Liver (tissue), 3 donors: ENCODE measurements at regions not wholly inside any gene's neighbourhood (a gene's known extent, or its start where the extent isn't known, plus 50 kb on each side); places are given as distances from the start of the nearest gene placed in this dataset.

Experiments used
- CTCF ChIP-seq: fragments of 150-350 bp; IDR thresholded peaks from 2 replicates; pipeline ENCODE4 v1.5.1; 2017; ENCODE audit warnings: improper control_type of control experiment, low read depth, low read length; ENCODE audit not compliant: missing input control
- GABPA ChIP-seq, 2 donors: IDR thresholded peaks in 1 of 2; conservative IDR thresholded peaks in 1 of 2; 2 replicates each; pipeline ENCODE4 v1.6.1; 2016; ENCODE audit warnings: antibody characterized with exemption in 2 of 2, mild to moderate bottlenecking in 1 of 2, moderate library complexity in 1 of 2
- JUND ChIP-seq, 2 donors: IDR thresholded peaks; 2 replicates each; pipeline ENCODE4 v1.6.1; 2016; ENCODE audit warnings: antibody characterized with exemption in 2 of 2
- SP1 ChIP-seq: IDR thresholded peaks from 2 replicates; pipeline ENCODE4 v1.6.1; 2018; ENCODE audit warnings: antibody characterized with exemption, mild to moderate bottlenecking
- TAF1 ChIP-seq: conservative IDR thresholded peaks from 2 replicates; pipeline ENCODE4 v1.6.1; 2016; ENCODE audit warnings: antibody characterized with exemption, mild to moderate bottlenecking
- TF ChIP-seq, protein P1 (sequence below): IDR thresholded peaks from 2 replicates; pipeline ENCODE4 v1.6.1; 2016; ENCODE audit warnings: antibody characterized with exemption
- TF ChIP-seq, protein P2 (sequence below): IDR thresholded peaks from 2 replicates; pipeline ENCODE4 v1.6.1; 2016; ENCODE audit warnings: antibody characterized with exemption
- donor health status: healthy.
- donor health status: healthy.

- TF ChIP-seq TAF1 (no peak), CTCF (no peak), GABPA (IDR thresholded peaks at IDR 0.05 in 1 of 2, conservative IDR thresholded peaks at IDR 0.05 in 1 of 2) (no peak), JUND (IDR thresholded peaks at IDR 0.05) (no peak), SP1 (no peak)
- TF ChIP-seq, protein P1, sequence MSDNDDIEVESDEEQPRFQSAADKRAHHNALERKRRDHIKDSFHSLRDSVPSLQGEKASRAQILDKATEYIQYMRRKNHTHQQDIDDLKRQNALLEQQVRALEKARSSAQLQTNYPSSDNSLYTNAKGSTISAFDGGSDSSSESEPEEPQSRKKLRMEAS = no peak
- TF ChIP-seq, protein P2, sequence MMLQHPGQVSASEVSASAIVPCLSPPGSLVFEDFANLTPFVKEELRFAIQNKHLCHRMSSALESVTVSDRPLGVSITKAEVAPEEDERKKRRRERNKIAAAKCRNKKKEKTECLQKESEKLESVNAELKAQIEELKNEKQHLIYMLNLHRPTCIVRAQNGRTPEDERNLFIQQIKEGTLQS = no peak
These were observed 397.6 kb upstream of the THBS1 start for GRCh38 chr15:39183164-39183881.
